HUES6 (cell line): ENCODE measurements at regions not wholly inside any gene's neighbourhood (a gene's known extent, or its start where the extent isn't known, plus 50 kb on each side); places are given as distances from the start of the nearest gene placed in this dataset.

Source experiments
- H3K27ac ChIP-seq: 2 replicates; pipeline ENCODE4 v1.7.0; 2013; ENCODE audit warnings: low read depth, mild to moderate bottlenecking, low read length, inconsistent platforms
- H3K27me3 ChIP-seq: 2 replicates; pipeline ENCODE4 v1.6.1; 2013; ENCODE audit warnings: low read length; ENCODE audit not compliant: control insufficient read depth, insufficient read depth
- H3K36me3 ChIP-seq: 2 replicates; pipeline ENCODE4 v1.6.1; 2013; ENCODE audit warnings: low read length; ENCODE audit not compliant: control insufficient read depth, insufficient read depth
- H3K4me1 ChIP-seq: 2 replicates; pipeline ENCODE4 v1.6.1; 2013; ENCODE audit warnings: low read length; ENCODE audit not compliant: control insufficient read depth, insufficient read depth
- H3K4me3 ChIP-seq: 2 replicates; pipeline ENCODE4 v1.5.1; 2013; ENCODE audit warnings: low read depth, low read length
- H3K9ac ChIP-seq: one replicate; pipeline ENCODE4 v1.6.1; 2013; ENCODE audit warnings: mild to moderate bottlenecking, low read length
- H3K9me3 ChIP-seq: 2 replicates; pipeline ENCODE4 v1.6.1; 2013; ENCODE audit warnings: low read depth, low read length; ENCODE audit not compliant: control insufficient read depth, insufficient read depth

- H3K27me3 ChIP-seq, result no peaks in the 10 kb centered on the region
- no peaks in the 10 kb centered on the region for H3K36me3 ChIP-seq
- no peak overlapping the region for H3K27ac ChIP-seq
- H3K9ac ChIP-seq, result no peak overlapping the region
- H3K4me1 ChIP-seq, result no peaks in the 10 kb centered on the region
- H3K9me3 ChIP-seq, result no peaks in the 10 kb centered on the region
- H3K4me3 ChIP-seq, result no peak overlapping the region
These were observed 463.7 kb upstream of the SEMA3A start for GRCh38 chr7:84658286-84658685.

GRCh38 chr7:84654273-84654672 lies 459.7 kb upstream of the SEMA3A start:
- Histone ChIP-seq H3K9ac (no peak overlapping the region), H3K4me3 (no peak overlapping the region), H3K9me3 (no peaks in the 10 kb centered on the region), H3K36me3 (no peaks in the 10 kb centered on the region), H3K27me3 (no peaks in the 10 kb centered on the region), H3K27ac (no peak overlapping the region), H3K4me1 (no peaks in the 10 kb centered on the region)

- Histone ChIP-seq H3K9me3 (no peaks in the 10 kb centered on the region), H3K4me1 (no peaks in the 10 kb centered on the region; the same call in 1 of the 2 replicates), H3K27ac (no peak overlapping the region), H3K4me3 (no peak overlapping the region), H3K27me3 (no peaks in the 10 kb centered on the region), H3K9ac (no peak overlapping the region), H3K36me3 (no peaks in the 10 kb centered on the region)
These were observed 457.3 kb upstream of the SEMA3A start for GRCh38 chr7:84651876-84652275.

- Histone ChIP-seq H3K4me3 (no peak overlapping the region), H3K27ac (no peak overlapping the region), H3K27me3 (no peaks in the 10 kb centered on the region), H3K9ac (no peak overlapping the region), H3K36me3 (no peaks in the 10 kb centered on the region), H3K9me3 (no peaks in the 10 kb centered on the region), H3K4me1 (no peaks in the 10 kb centered on the region; the same call in 1 of the 2 replicates)
These were observed 453.5 kb upstream of the SEMA3A start for GRCh38 chr7:84647797-84648757.

DNA sequence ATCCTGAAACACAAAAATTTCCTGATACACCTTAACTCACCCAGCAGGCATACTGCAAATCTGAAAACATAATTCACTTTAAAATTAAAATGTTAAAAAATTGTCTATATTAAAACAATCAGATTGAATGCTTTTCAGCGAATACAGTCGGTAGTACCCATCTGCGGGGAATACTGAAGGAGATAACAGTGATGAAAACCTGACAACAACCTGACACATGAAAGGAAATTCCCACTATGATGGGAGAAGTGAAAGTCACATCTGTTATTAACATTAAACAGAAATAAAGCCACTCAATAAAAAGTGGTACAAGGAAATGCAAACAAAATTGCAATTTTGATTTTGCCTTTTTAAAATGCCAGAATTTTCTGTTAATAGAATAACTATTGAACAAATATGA lies 448.0 kb upstream of the SEMA3A start:
- H3K36me3 ChIP-seq, result no peaks in the 10 kb centered on the region
- H3K4me3 ChIP-seq, result no peak overlapping the region
- peaks cover 20% of the 10 kb centered on the region for H3K4me1 ChIP-seq
- H3K9ac ChIP-seq, result no peak overlapping the region
- H3K9me3 ChIP-seq, result no peaks in the 10 kb centered on the region
- H3K27me3 ChIP-seq, result no peaks in the 10 kb centered on the region
- H3K27ac ChIP-seq, result no peak overlapping the region

DNA sequence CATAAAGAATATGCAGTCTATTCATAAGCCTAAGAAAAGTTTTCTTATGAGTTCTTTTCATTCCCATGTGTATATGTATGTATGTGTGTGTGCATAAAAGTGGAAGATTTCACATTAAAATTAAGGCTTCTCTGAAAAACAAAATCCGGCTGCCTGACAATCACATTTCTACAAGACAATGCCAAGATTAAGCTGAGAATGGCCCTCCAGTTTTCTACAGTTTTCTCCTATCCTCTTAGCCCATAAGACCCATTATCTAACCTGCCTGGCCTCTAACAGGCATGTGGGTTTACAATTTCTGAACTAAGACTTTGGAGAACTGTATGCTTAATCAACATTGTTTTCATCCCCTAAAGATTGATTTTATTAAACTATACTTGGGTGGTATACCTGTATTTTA lies 446.0 kb upstream of the SEMA3A start:
- Histone ChIP-seq H3K4me3 (no peak overlapping the region), H3K4me1 (peaks cover 23% of the 10 kb centered on the region), H3K9ac (no peak overlapping the region), H3K9me3 (peaks cover 4% of the 10 kb centered on the region; the same call in 1 of the 2 replicates), H3K27ac (no peak overlapping the region; the same call in 1 of the 2 replicates), H3K27me3 (no peaks in the 10 kb centered on the region), H3K36me3 (no peaks in the 10 kb centered on the region)

DNA sequence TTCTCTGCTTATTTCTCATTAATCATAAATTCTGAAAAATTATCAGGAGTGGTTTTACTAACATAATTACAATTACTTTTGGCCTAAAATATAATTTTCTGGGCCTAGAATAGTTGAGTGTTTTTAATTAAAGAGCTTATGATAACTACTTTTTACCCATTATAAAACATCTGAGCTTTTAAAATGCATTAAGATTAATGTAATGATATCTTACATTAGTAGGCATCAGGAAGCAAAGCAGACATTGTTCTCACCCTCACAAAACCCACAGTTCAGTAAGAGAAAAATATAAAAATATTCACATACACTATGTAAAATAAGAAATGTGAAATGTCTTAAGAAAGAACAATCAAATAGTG lies 443.7 kb upstream of the SEMA3A start:
- no peak overlapping the region for H3K9ac ChIP-seq
- peaks cover 14% of the 10 kb centered on the region; the same call in 1 of the 2 replicates for H3K9me3 ChIP-seq
- H3K27ac ChIP-seq, result peak overlapping the region; percentile 83; the same call in 1 of the 2 replicates
- H3K36me3 ChIP-seq, result no peaks in the 10 kb centered on the region
- H3K4me1 ChIP-seq, result peaks cover 23% of the 10 kb centered on the region
- no peaks in the 10 kb centered on the region for H3K27me3 ChIP-seq
- no peak overlapping the region for H3K4me3 ChIP-seq

DNA sequence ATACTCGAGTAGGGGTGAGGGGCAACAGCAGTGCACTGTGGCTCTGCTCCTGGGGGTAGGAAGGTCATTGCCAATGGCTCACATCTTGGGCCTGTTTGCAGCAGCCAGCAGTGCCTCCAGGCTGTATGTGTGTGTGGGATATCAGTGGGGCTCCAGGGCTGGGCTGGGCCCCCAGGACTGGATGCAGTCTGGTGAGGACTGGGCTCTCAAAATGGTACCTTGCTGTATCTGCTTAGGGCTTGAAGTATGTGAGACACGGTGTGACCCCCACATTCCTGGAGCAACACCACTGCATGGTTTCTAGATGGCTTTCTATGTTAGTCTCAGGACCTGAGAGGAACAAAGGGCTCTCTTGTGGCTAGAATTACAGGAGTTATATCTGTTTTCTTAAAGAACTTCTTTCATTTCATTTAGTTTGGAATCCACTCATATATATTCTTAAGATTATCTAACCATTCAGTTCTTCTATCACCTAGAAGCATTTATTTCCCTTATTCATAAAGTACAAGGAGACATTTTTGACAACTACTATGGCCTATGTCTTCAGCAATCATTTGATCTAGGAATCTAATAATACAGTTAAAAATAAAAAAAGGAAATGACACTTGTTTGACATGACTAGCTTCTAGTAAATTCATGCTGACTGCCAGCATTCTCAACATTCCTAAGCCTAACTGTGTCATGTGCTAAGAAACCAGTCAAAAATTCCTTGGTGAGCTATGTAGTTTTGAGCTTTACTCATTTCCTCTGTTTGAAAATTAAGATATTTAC lies 443.2 kb upstream of the SEMA3A start:
- Histone ChIP-seq H3K27ac (peak overlapping the region; percentile 83; the same call in 1 of the 2 replicates), H3K36me3 (no peaks in the 10 kb centered on the region), H3K4me1 (peaks cover 23% of the 10 kb centered on the region), H3K27me3 (no peaks in the 10 kb centered on the region), H3K9me3 (peaks cover 20% of the 10 kb centered on the region), H3K4me3 (no peak overlapping the region), H3K9ac (no peak overlapping the region)

DNA sequence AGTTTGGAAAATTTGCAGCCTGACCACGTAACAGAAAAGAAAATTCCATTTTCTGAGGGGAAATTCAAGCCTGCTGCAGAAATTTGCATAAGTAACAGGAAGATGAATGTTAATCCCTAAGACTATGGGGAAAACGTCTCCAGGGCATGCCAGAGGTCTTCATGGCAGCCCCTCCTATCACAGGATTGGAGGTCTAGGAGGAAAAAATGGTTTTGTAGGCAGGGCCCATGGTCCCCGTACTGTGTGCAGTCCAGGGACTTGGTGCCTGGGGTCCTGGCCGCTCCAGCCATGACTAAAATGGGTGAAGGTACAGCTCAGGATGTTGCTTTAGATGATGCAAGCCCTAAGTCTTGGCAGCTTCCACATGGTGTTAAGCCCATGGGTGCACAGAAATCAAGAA lies 437.3 kb upstream of the SEMA3A start:
- Histone ChIP-seq H3K4me3 (no peak overlapping the region), H3K27ac (no peak overlapping the region)

GRCh38 chr7:84629640-84630318 lies 435.2 kb upstream of the SEMA3A start:
- Histone ChIP-seq H3K36me3 (no peaks in the 10 kb centered on the region), H3K9me3 (peaks cover 31% of the 10 kb centered on the region), H3K9ac (no peak overlapping the region), H3K27ac (no peak overlapping the region), H3K4me1 (no peaks in the 10 kb centered on the region), H3K27me3 (no peaks in the 10 kb centered on the region), H3K4me3 (no peak overlapping the region)

More for the DNA sequence above, 437.3 kb upstream of the SEMA3A start:
- Histone ChIP-seq H3K9me3 (peaks cover 39% of the 10 kb centered on the region), H3K36me3 (no peaks in the 10 kb centered on the region), H3K27me3 (no peaks in the 10 kb centered on the region), H3K4me1 (no peaks in the 10 kb centered on the region), H3K9ac (no peak overlapping the region)
